HG03060 (cell line): ENCODE measurements at regions not wholly inside any gene's neighbourhood (a gene's known extent, or its start where the extent isn't known, plus 50 kb on each side); places are given as distances from the start of the nearest gene placed in this dataset.

ENCODE experiments used
- ATAC-seq: cut with Tn5 transposase; IDR thresholded peaks from one replicate; pipeline ENCODE4 v1.9.1; 2021; ENCODE audit warnings: low read depth, moderate number of reproducible peaks; ENCODE audit not compliant: unreplicated experiment

DNA sequence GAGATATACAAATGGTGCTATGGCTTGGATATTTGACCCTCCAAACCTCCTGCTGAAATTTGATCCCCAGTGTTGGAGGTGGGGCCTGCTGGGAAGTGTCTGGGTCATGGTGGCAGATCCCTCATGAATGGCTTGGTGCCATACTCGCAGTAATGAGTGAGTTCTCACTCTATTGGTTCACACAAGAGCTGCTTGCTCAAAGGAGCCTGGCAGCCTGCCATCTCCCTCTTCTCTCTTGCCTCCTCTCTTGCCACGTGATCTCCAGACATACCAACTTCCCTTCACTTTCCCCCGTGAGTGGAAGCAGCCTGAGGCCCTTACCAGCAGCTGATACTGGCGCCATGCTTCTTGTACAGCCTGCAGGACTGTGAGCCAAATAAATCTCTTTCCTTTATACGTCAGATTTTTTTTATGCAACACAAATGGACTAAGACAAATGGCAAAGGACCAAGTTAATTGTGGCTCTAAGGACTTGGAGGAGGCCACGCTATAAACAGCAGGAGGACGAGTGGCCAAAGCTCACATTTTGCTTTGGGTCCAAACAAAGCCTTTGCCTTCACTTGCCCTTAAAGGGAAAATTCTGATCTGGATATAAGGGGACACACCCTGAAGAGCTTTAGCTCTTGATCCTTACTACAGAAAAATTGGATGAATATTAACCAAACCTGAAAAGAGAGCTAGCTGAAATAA lies 214.7 kb downstream of the SS18 start:
- no peak for ATAC-seq

DNA sequence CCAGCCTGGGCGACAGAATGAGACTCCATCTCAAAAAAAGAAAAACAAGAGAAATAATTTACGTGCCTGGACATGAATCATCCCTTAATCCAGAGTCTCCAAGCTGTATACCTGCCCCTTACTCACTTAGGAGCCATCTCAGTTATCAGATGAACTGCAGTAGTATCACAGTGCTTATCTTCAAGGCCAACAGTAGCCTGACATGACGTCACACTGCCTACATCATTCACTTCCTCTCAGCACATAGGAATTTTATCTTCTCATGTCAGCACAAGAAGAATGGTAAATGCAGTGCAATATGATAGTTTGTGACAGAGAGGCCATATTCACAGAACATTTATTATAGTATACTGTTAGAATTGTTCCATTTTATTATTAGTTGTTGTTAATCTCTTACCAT lies 216.6 kb downstream of the SS18 start:
- no peak for ATAC-seq

GRCh38 chr18:25866331-25866730 lies 224.1 kb downstream of the SS18 start:
- no peak for ATAC-seq

DNA sequence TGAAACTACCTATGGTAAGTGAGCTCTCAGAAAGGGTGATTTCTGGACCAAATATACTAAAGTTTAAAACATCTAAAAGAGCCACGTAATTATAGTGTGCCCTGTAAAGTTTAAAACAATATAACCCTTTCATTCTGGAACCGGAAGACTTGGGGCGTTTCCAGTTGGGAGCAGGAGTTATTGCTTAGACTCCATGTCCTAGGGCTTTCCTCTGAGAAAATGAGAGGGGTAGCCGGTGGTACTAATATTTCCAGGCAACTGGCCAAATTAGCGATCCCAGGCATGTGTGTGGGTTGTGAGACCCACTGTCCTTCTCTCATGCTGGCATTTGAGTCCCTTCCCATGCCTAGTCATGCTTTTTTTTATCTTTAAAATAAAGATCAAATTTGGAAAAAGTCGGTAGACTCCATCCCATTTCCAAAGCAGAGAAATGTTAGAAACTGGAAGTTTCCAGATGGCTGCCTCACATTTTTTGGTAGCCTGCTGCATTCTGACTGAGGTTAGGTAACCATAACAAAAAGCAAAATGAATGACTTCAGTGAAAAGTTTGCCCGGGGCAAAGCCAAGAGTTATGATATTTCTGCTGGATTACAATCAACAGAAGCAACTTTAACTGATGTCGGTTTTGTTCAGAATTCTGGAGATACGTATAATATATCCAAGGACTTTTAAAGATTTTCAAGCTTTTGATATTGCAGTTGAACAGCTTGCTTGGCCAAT lies 227.4 kb downstream of the SS18 start:
- no peak for ATAC-seq

- ATAC-seq: no peak
Measured at GRCh38 chr18:25853691-25854433, 236.6 kb downstream of the SS18 start.

DNA sequence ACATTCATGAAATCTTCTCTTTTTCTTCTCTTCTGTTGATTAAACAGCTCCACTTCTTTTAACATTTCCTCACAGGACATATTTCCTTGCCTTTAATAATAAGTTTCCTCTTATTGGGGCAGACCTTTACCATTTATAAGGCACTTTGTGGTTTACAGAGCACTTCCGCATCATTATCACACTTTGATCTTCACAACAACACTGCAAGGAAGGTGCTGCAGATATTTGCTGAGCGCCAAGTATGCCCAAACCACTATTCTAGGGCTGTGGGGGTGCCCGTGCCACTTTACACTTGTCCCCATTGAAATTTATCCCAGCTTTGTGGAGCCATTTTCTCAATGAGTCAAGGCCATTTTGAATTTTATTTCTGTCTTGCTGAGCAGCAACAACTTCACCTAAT lies 246.6 kb downstream of the SS18 start:
- no peak for ATAC-seq

GRCh38 chr18:25842665-25843064 lies 247.7 kb downstream of the SS18 start:
- ATAC-seq: no peak

DNA sequence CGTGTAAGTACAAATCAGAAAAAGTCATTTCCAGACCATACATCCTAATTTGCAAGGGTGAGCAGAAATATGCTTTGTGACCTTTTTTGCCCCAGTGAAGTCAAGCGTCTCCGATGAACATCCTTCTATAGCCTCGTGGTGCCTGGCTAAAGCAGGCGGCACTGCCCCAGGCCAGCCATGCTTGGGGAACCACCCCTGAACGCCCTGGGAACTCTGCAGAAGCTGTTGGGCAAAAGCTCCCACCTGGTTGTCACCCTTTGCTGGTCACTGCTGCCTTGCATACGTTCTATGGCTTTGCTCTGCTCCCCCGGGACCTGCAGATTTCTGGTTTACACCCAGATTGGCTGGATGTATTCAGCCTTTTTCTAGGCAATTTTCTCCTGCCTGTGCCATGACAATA lies 256.4 kb downstream of the SS18 start:
- ATAC-seq: no peak

- no peak for ATAC-seq
Measured at GRCh38 chr18:25832001-25832604, 258.3 kb downstream of the SS18 start.

DNA sequence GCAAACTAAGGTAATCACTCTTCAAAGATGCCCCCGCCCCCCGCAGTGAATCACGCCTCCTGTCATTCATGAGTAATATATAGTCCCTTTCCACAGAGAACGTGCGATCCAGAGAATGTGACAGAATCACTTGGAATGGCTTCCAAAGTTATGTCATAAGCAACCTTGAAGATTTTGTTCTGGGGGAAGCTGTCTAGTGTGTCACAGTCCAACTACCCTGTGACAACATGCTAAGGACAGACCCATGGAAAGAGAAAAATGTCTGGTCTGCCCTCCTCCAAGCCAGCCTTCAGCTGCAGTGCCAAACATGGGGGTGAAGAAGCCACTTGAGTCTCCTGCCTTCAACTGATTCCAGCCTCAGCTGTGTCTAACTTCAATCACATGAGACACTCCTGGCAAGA lies 259.1 kb downstream of the SS18 start:
- ATAC-seq: no peak

DNA sequence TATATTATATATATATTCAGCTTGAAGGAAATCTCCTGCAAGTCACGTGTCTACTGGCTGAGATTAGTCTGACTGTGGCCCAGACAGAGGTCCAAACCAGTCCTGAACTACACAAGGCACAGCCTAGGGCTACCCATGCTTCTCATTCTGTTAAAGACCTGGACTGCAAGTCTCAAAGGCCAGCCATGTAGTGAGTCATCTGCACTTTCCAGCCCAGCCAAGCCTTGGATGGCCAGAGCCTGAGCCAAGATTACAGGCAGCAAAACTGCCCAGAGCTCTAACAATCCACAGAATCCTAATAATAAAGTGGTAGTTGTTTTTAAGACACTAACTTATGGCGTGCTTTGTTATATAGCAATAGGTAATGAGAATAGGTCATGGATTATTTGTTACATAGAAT lies 259.6 kb downstream of the SS18 start:
- ATAC-seq: no peak

DNA sequence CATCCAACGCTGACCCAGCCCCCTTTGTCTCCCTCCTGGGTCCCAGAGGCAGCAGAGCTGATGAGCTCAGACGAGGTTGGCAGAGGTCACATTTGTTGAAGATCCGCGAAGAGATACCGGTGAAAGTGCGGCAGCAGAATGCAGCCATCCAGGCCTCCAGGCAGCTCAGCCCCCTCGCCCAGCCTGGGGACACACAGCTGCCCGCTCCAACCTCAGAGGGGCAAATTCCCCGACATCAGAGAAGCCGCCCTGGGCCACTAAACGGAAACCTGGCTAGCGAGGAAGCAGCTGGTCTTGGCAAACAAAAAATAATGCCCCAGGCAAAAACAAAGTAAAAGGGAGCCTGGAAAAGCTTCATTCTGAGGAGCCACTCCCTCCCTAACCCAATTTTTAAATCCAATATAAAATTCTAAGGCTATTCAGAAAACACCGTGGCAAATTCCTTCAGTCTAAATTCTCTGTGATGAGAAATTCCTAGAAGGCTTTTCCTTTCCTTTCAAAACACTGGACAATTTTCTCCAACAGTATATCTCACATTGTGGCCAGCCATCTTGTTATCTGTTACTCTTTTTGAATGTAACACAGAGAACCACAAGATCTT lies 262.4 kb downstream of the SS18 start:
- ATAC-seq: no peak

DNA sequence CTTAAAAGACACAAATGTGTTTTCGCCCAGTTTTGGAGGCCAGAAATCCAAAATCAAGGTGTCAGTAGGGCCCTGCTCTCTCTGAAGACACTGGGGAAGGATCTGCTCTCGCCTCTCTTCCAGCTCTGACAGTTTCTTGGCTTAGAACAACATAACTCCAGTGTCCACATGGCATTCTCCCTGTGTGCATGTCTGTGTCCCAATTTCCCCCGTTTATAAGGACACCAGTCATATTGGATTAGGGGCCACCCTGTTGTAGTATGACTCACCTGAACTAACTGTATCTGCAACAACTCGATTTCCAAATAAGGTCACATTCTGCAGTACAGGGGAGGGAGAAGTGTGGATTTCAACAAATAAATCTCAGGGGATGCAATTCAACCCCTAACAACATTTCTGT lies 263.2 kb downstream of the SS18 start:
- no peak for ATAC-seq

- no peak for ATAC-seq
Measured at GRCh38 chr18:25826823-25827222, 263.6 kb downstream of the SS18 start.

DNA sequence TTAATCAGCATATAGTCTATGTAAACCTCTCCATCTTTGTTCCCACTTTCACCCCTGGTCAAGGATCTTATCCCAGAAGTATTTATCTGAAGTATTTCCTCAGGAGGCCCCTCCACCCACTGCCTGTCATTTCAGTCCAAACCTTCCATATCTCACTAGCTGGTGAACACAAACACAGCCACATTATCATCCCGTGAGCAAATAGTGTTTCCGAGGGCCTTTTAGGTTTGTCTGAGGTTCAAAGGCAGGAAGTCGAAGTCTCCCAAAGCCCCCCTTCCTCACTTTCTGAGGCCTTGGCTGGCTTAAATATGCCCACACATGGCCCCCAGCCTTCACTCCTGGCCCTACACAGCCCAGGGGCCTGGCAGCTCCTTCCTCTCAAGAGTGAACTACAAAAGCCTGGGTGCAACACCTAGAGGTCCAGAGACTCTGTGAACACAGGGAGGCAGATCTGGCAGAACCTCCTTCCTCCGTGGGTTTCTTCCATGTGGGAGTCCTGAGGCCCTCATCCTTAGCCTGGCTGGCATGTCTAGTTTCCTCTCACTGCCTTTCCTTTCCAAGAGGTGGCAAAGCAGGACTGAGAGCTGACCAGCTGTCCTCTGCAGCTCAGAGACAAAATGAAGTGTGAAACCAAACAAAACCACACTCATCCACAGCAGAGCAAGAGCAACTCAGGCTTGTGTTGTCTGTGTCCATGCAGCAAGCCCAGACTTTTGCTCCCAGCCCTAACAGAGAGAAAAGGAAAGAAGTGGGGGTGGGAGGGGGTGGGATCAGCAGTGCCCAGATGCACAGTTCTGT lies 264.2 kb downstream of the SS18 start:
- ATAC-seq: no peak

- ATAC-seq: no peak
Measured at GRCh38 chr18:25825056-25825455, 265.4 kb downstream of the SS18 start.

GRCh38 chr18:25819746-25820363 lies 270.6 kb downstream of the SS18 start:
- ATAC-seq: no peak

DNA sequence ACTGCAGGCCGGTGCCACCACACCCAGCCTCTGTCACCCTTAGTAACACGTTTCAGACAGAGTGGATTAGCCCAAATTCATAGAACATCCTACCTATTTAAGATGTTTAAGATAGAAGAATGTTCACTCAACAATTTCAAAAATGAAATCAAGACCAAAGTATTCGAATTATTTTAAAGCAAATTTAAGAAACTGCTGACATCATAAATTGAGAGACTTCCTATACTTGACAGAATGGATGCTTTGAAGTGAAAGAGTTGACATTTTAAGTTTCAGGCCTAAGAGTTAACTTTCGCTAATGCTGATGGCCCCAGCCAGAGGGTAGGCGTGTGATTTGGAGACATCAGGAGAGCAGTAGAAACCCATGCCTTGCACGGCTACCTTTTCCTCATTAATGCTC lies 271.9 kb downstream of the SS18 start:
- no peak for ATAC-seq

- ATAC-seq: no peak
Measured at GRCh38 chr18:25817546-25818237, 272.7 kb downstream of the SS18 start.
